ENCODE measurements at regions not wholly inside any gene's neighbourhood (a gene's known extent, or its start where the extent isn't known, plus 50 kb on each side); places are given as distances from the start of the nearest gene placed in this dataset.

DNA sequence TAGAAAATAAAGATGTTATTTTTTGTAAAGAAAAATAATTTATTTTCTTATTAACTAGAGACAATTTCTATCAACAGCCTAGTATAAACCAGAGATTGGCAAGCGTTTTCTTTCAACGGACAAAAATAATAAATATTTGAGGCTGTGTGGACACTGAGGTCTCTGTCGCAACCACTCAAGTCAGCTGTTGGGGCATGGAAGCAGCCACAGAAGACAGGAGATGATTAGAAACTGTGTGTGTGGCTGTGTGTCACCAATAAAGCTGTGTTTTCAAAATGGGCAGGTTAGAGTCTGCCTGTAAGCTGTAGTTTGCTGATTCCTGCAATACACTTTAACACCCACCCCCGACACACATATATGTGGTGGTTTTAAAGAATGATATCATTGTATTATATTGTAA, 200.6 kb upstream of the HMCN1 start:
- TF ChIP-seq EZH2phosphoT487 (IDR thresholded peaks at IDR 0.05; ENCODE audit: low read depth, severe bottlenecking, unreplicated experiment): no peak
- TF ChIP-seq, protein P1, sequence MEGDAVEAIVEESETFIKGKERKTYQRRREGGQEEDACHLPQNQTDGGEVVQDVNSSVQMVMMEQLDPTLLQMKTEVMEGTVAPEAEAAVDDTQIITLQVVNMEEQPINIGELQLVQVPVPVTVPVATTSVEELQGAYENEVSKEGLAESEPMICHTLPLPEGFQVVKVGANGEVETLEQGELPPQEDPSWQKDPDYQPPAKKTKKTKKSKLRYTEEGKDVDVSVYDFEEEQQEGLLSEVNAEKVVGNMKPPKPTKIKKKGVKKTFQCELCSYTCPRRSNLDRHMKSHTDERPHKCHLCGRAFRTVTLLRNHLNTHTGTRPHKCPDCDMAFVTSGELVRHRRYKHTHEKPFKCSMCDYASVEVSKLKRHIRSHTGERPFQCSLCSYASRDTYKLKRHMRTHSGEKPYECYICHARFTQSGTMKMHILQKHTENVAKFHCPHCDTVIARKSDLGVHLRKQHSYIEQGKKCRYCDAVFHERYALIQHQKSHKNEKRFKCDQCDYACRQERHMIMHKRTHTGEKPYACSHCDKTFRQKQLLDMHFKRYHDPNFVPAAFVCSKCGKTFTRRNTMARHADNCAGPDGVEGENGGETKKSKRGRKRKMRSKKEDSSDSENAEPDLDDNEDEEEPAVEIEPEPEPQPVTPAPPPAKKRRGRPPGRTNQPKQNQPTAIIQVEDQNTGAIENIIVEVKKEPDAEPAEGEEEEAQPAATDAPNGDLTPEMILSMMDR (IDR thresholded peaks at IDR 0.05; ENCODE audit: poor library complexity): no peak
- no peak for TF ChIP-seq EZH2 (IDR thresholded peaks at IDR 0.05; ENCODE audit: borderline replicate concordance)
- DNase-seq (ENCODE audit: low spot score): no peak
- H2AFZ ChIP-seq: no peak overlapping the region
- H3K27ac ChIP-seq: no peak overlapping the region
- H4K20me1 ChIP-seq (ENCODE audit: insufficient read depth, poor library complexity, severe bottlenecking): no peaks in the 10 kb centered on the region
- H3K9me2 ChIP-seq (replicated peaks; ENCODE audit: insufficient read depth): no peaks in the 10 kb centered on the region
- no peak overlapping the region for H3K4me3 ChIP-seq
- H3K4me1 ChIP-seq (ENCODE audit: insufficient read depth): peaks cover 4% of the 10 kb centered on the region
- H3K27me3 ChIP-seq: no peaks in the 10 kb centered on the region
- H3K9me3 ChIP-seq (ENCODE audit: low read depth): no peaks in the 10 kb centered on the region
- 88% methylated on average over 4 of the region's 4 CpGs for WGBS (ENCODE audit: low lambda C conversion rate, missing lambda C conversion rate)
- H3K4me2 ChIP-seq: no peak overlapping the region
- no peaks in the 10 kb centered on the region for H3K79me2 ChIP-seq
- no peaks in the 10 kb centered on the region for H3K36me3 ChIP-seq (replicated peaks; ENCODE audit: insufficient read depth, low read depth)

DNA sequence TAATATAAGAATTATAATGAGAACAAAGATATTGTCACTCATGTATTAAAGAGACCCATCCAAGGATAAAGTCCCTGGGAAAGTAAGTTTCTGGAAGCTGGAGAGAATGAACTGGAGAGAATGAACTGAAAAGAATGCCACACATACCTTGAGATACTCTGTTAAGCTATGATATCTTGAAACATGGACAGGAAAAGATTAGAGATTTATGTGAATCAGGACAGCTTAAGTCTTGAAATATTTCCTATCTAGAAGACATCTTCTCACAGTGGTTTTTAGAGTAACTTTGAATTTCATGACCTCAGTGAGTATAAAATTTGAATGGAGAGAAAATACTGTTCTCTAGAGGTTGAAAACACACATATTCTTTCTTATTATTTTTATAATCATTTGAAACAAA, 201.3 kb upstream of the HMCN1 start:
- H3K27ac ChIP-seq: no peak overlapping the region
- H3K9me2 ChIP-seq (replicated peaks; ENCODE audit: insufficient read depth): no peaks in the 10 kb centered on the region
- no peaks in the 10 kb centered on the region for H3K27me3 ChIP-seq
- no peak overlapping the region for H3K4me3 ChIP-seq
- H4K20me1 ChIP-seq (ENCODE audit: insufficient read depth, poor library complexity, severe bottlenecking): no peaks in the 10 kb centered on the region
- H3K4me1 ChIP-seq (ENCODE audit: insufficient read depth): peaks cover 4% of the 10 kb centered on the region
- no peaks in the 10 kb centered on the region for H3K79me2 ChIP-seq
- TF ChIP-seq, protein P1 (IDR thresholded peaks at IDR 0.05; ENCODE audit: poor library complexity): no peak
- TF ChIP-seq EZH2 (IDR thresholded peaks at IDR 0.05; ENCODE audit: borderline replicate concordance) (no peak), EZH2phosphoT487 (IDR thresholded peaks at IDR 0.05; ENCODE audit: low read depth, severe bottlenecking, unreplicated experiment) (no peak)
- DNase-seq (ENCODE audit: low spot score): no peak
- H2AFZ ChIP-seq: no peak overlapping the region
- H3K9me3 ChIP-seq (ENCODE audit: low read depth): no peaks in the 10 kb centered on the region
- H3K36me3 ChIP-seq (replicated peaks; ENCODE audit: insufficient read depth, low read depth): no peaks in the 10 kb centered on the region
- H3K4me2 ChIP-seq: no peak overlapping the region

DNA sequence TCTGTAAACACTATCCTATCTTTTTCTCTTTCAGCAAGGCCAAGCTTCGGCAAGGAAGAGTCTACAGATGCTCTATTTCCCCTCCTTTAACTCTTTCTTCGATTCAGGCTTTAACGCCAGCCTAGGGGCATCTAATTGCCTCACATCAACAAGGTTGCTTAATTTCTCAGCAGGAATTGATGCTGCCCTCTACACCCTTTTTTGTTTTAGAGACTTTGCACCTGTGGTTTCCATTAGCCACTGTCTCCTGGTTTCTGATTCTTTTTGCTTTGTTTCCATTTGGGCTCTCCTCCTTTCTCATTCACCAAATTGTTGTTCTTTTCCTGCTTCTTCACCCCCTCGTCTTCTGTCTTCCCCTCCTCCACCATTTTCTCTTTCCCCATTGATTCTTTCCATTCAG, 202.4 kb upstream of the HMCN1 start:
- Histone ChIP-seq H3K9me3 (ENCODE audit: low read depth) (no peaks in the 10 kb centered on the region), H3K9me2 (replicated peaks; ENCODE audit: insufficient read depth) (no peaks in the 10 kb centered on the region), H2AFZ (no peak overlapping the region), H3K4me2 (no peak overlapping the region), H3K36me3 (replicated peaks; ENCODE audit: insufficient read depth, low read depth) (no peaks in the 10 kb centered on the region), H3K27me3 (no peaks in the 10 kb centered on the region), H3K4me3 (no peak overlapping the region), H4K20me1 (ENCODE audit: insufficient read depth, poor library complexity, severe bottlenecking) (no peaks in the 10 kb centered on the region), H3K79me2 (no peaks in the 10 kb centered on the region), H3K4me1 (ENCODE audit: insufficient read depth) (peaks cover 4% of the 10 kb centered on the region), H3K27ac (no peak overlapping the region)
- no peak for DNase-seq (ENCODE audit: low spot score)
- 94% methylated on average over 4 of the region's 4 CpGs for WGBS (ENCODE audit: low lambda C conversion rate, missing lambda C conversion rate)
- TF ChIP-seq EZH2phosphoT487 (IDR thresholded peaks at IDR 0.05; ENCODE audit: low read depth, severe bottlenecking, unreplicated experiment) (no peak), EZH2 (IDR thresholded peaks at IDR 0.05; ENCODE audit: borderline replicate concordance) (no peak)
- TF ChIP-seq, protein P1 (IDR thresholded peaks at IDR 0.05; ENCODE audit: poor library complexity): no peak

- Histone ChIP-seq H4K20me1 (ENCODE audit: insufficient read depth, poor library complexity, severe bottlenecking) (no peaks in the 10 kb centered on the region), H3K27ac (no peak overlapping the region), H3K79me2 (no peaks in the 10 kb centered on the region), H3K4me1 (ENCODE audit: insufficient read depth) (peaks cover 4% of the 10 kb centered on the region), H3K27me3 (no peaks in the 10 kb centered on the region), H3K9me2 (replicated peaks; ENCODE audit: insufficient read depth) (no peaks in the 10 kb centered on the region), H2AFZ (no peak overlapping the region), H3K36me3 (replicated peaks; ENCODE audit: insufficient read depth, low read depth) (no peaks in the 10 kb centered on the region), H3K9me3 (ENCODE audit: low read depth) (no peaks in the 10 kb centered on the region), H3K4me2 (no peak overlapping the region), H3K4me3 (no peak overlapping the region)
- 38% methylated on average over 3 of the region's 3 CpGs for WGBS (ENCODE audit: low lambda C conversion rate, missing lambda C conversion rate)
- TF ChIP-seq EZH2 (IDR thresholded peaks at IDR 0.05; ENCODE audit: borderline replicate concordance): no peak
- TF ChIP-seq, protein P1 (IDR thresholded peaks at IDR 0.05; ENCODE audit: poor library complexity): no peak
- no peak for DNase-seq (ENCODE audit: low spot score)
Observed at GRCh38 chr1:185530215-185530614, 204.0 kb upstream of the HMCN1 start.

All from hepatocyte (in vitro differentiated cells).